ENCODE measurements at regions not wholly inside any gene's neighbourhood (a gene's known extent, or its start where the extent isn't known, plus 50 kb on each side); places are given as distances from the start of the nearest gene placed in this dataset.
A peak's percentile ranks its signal among the peaks of the same experiment; 100 is the strongest.

- FAIRE-seq = no peak
- peaks cover 7% of the 10 kb centered on the region for H3K4me1 ChIP-seq (ENCODE audit: insufficient read depth, low read length)
- H3K36me3 ChIP-seq (ENCODE audit: insufficient read depth, low read length) = no peaks in the 10 kb centered on the region
- no peak overlapping the region for H3K4me3 Mint-ChIP-seq (ENCODE audit: unreplicated experiment)
- H3K27me3 Mint-ChIP-seq (ENCODE audit: low read depth, unreplicated experiment) = no peaks in the 10 kb centered on the region
- H3K27ac Mint-ChIP-seq (ENCODE audit: unreplicated experiment) = no peak overlapping the region
- no peaks in the 10 kb centered on the region for H3K9me3 Mint-ChIP-seq (ENCODE audit: unreplicated experiment)
- no peaks in the 10 kb centered on the region for H3K79me2 ChIP-seq (ENCODE audit: insufficient read depth, low read length)
- no peak overlapping the region for H3K4me3 ChIP-seq (ENCODE audit: insufficient read depth, low read depth, low read length)
- no peaks in the 10 kb centered on the region for H3K36me3 Mint-ChIP-seq (ENCODE audit: low read depth, unreplicated experiment)
- H3K27ac ChIP-seq (ENCODE audit: low read depth, low read length) = no peak overlapping the region
- H3K9ac ChIP-seq (ENCODE audit: low read length) = no peak overlapping the region
- TF ChIP-seq EZH2 (IDR thresholded peaks at IDR 0.05; ENCODE audit: insufficient read depth, low read length) = no peak
- no peak for TF ChIP-seq CTCF (IDR thresholded peaks at IDR 0.05; ENCODE audit: insufficient read depth, low read depth, low read length)
- no peak overlapping the region for H2AFZ ChIP-seq (ENCODE audit: low read depth, low read length)
- no peaks in the 10 kb centered on the region for H3K27me3 ChIP-seq (ENCODE audit: insufficient read depth, low read length)
- peaks cover 5% of the 10 kb centered on the region for H3K9me3 ChIP-seq (ENCODE audit: insufficient read depth, low read depth, low read length)
- H4K20me1 ChIP-seq (ENCODE audit: insufficient read depth, low read length) = no peaks in the 10 kb centered on the region
- peak; percentile 51 for DNase-seq (ENCODE audit: low read depth)
- H3K4me1 Mint-ChIP-seq (ENCODE audit: low read depth, unreplicated experiment) = no peaks in the 10 kb centered on the region
- no peak overlapping the region for H3K4me2 ChIP-seq (ENCODE audit: low read length)
These were observed 290.5 kb upstream of the AKR1E2 start for GRCh38 chr10:4535521-4535920.

- no peak overlapping the region for H3K4me2 ChIP-seq (ENCODE audit: low read length)
- no peaks in the 10 kb centered on the region for H4K20me1 ChIP-seq (ENCODE audit: insufficient read depth, low read length)
- FAIRE-seq = no peak
These were observed 292.4 kb upstream of the AKR1E2 start for GRCh38 chr10:4533621-4534020.

More at GRCh38 chr10:4533621-4534020, 292.4 kb upstream of the AKR1E2 start:
- no peaks in the 10 kb centered on the region for H3K79me2 ChIP-seq (ENCODE audit: insufficient read depth, low read length)
- peaks cover 7% of the 10 kb centered on the region for H3K4me1 ChIP-seq (ENCODE audit: insufficient read depth, low read length)
- Mint-ChIP-seq H3K4me3 (ENCODE audit: unreplicated experiment) (no peak overlapping the region), H3K27me3 (ENCODE audit: low read depth, unreplicated experiment) (no peaks in the 10 kb centered on the region), H3K9me3 (ENCODE audit: unreplicated experiment) (no peaks in the 10 kb centered on the region), H3K27ac (ENCODE audit: unreplicated experiment) (no peak overlapping the region), H3K36me3 (ENCODE audit: low read depth, unreplicated experiment) (no peaks in the 10 kb centered on the region), H3K4me1 (ENCODE audit: low read depth, unreplicated experiment) (no peaks in the 10 kb centered on the region)
- peaks cover 5% of the 10 kb centered on the region for H3K9me3 ChIP-seq (ENCODE audit: insufficient read depth, low read depth, low read length)
- no peak overlapping the region for H3K9ac ChIP-seq (ENCODE audit: low read length)
- no peak overlapping the region for H2AFZ ChIP-seq (ENCODE audit: low read depth, low read length)
- H3K27ac ChIP-seq (ENCODE audit: low read depth, low read length) = no peak overlapping the region
- no peak for TF ChIP-seq CTCF (IDR thresholded peaks at IDR 0.05; ENCODE audit: insufficient read depth, low read depth, low read length)
- no peak for TF ChIP-seq EZH2 (IDR thresholded peaks at IDR 0.05; ENCODE audit: insufficient read depth, low read length)
- no peak overlapping the region for H3K4me3 ChIP-seq (ENCODE audit: insufficient read depth, low read depth, low read length)
- DNase-seq (ENCODE audit: low read depth) = no peak
- no peaks in the 10 kb centered on the region for H3K27me3 ChIP-seq (ENCODE audit: insufficient read depth, low read length)
- no peaks in the 10 kb centered on the region for H3K36me3 ChIP-seq (ENCODE audit: insufficient read depth, low read length)
